Right renal pelvis (tissue), 4 donors: ENCODE measurements at regions not wholly inside any gene's neighbourhood (a gene's known extent, or its start where the extent isn't known, plus 50 kb on each side); places are given as distances from the start of the nearest gene placed in this dataset.
A peak's percentile ranks its signal among the peaks of the same experiment; 100 is the strongest.
"Not testable (repeated sequence)": the region's sequence is repeated elsewhere in the genome, so short reads cannot be mapped to it uniquely, and the experiment has no call there.

Experiments
- DNase-seq, 4 donors: peaks; one replicate each; pipeline ENCODE4 v3.0.0-alpha.2; 2013; ENCODE audit warnings: low read depth in 4 of 4, low spot score in 3 of 4, missing footprints in 1 of 4

DNA sequence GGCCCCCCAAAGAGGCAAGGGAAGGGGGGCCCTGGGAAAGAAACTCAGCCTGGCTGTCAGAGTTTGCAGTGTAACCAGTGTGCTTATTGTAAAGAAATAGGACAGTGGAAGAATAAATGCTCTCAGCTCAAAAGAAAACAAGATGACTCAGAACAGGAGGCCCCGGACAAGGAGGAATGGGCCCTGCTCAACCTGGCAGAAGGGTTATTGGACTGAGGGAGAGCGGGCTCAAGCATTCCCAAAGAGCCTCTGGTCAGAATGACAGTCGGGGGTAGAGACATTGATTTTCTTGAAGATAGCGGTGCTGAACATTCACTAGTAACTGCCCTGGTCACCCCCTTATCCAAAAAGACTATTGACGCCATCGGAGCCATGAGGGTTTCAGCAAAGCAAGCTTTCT lies 100.4 kb upstream of the OSBPL11 start:
- DNase-seq: no peak

DNA sequence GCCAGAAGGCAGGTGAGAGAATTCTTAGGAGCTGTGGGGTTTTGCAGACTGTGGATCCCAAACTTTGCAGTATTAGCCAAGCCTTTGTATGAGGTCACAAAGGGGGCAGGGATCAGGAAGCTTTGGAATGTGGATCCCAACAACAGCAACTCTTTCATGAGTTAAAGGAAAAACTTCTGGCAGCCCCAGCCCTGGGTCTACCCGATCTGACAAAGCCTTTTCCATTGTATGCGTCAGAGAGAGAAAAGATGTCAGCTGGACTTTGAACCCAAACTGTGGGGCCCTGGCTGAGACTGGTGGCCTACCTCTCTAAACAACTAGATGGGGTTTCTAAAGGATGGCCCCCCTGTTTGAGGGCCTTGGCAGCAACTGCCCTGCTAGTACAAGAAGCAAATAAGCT lies 101.8 kb upstream of the OSBPL11 start:
- not testable (repeated sequence) for DNase-seq

GRCh38 chr3:125697979-125698640 lies 102.8 kb upstream of the OSBPL11 start:
- DNase-seq: not testable (repeated sequence)

DNA sequence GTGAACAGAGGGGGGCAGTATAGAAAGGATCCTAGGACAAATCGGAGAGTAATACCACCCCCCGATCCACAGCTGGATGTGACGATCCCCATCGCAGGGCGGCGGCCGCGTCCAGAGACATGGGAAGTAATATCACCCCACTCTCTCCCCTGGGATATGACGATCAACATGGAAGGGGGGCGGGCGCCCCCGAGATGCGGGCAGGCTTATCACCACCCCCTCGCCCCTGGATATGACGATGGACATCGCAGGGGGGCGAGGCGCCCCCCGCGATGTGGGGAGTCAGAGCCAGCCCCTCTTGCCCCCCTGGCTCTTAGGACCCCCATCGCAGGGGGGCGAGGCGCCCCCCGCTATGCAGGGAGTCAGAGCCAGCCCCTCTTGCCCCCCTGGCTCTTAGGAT lies 120.4 kb upstream of the OSBPL11 start:
- no peak for DNase-seq

DNA sequence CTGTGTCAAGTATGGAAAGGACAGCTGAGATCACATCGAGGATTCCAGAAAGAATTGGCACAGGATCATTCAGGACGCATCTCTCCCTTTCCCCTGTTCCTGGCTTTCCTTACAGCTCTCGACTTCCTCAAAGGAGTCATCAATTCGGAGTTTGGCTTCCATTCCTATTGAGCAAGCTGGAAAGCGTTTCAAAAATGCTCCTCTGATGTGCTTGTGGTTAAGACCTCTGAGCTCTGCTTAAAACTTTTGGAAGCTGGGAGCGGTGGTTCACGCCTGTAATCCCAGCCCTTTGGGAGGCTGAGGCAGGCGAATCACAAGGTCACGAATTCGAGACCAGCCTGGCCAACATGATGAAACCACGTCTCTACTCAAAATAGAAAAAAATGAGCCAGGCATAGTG lies 136.9 kb upstream of the OSBPL11 start:
- not testable (repeated sequence) for DNase-seq

- not testable (repeated sequence) for DNase-seq
Measured at GRCh38 chr3:125741991-125742718, 146.9 kb upstream of the OSBPL11 start.

GRCh38 chr3:125742845-125743244 lies 147.5 kb upstream of the OSBPL11 start:
- DNase-seq: not testable (repeated sequence)

GRCh38 chr3:125757050-125757449 lies 161.8 kb upstream of the OSBPL11 start:
- DNase-seq: not testable (repeated sequence)

DNA sequence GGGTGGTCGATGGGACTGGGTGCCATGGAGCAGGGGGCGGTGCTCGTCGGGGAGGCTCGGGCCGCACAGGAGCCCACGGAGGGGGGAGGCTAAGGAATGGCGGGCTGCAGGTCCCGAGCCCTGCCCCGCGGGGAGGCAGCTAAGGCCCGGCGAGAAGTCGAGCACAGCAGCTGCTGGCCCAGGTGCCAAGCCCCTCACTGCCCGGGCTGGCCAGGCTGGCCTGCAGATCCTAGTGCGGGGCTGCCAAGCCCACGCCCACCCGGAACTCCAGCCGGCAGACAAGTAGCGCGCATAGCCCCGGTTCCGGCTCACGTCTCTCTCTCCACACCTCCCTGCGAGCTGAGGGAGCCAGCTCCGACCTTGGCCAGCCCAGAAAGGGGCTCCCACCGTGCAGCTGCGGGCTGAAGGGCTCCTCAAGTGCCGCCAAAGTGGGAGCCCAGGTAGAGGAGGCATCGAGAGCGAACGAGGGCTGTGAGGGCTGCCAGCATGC lies 163.4 kb upstream of the OSBPL11 start:
- not testable (repeated sequence) for DNase-seq

- not testable (repeated sequence) for DNase-seq
Measured at GRCh38 chr3:125762601-125763000, 167.3 kb upstream of the OSBPL11 start.

GRCh38 chr3:125766285-125766826 lies 171.1 kb upstream of the OSBPL11 start:
- peak in 3 of 4 donors; percentile 32 to 53 (median 38) for DNase-seq

GRCh38 chr3:125766931-125767330 lies 171.6 kb upstream of the OSBPL11 start:
- DNase-seq: not testable (repeated sequence)

GRCh38 chr3:125767641-125768040 lies 172.3 kb upstream of the OSBPL11 start:
- no peak for DNase-seq

DNA sequence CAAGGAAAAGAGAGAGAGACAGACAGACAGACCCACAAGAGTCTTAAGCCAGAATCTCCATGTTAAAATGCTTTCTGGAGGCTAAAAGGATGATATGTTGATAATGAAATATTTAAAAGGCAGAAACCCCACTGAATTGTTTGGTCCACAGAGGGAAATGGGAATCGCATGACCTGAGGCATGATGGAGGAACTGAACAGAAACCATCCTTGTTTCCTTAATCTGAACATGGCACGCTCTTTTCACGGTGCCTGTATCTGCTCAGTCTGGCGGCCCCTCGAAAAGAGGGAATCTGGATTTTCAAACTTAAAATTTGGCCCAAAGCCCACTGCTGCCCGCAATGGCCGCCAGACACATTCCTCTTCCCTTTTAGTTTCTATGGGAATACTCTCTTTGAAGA lies 173.5 kb upstream of the OSBPL11 start:
- DNase-seq: not testable (repeated sequence)

DNA sequence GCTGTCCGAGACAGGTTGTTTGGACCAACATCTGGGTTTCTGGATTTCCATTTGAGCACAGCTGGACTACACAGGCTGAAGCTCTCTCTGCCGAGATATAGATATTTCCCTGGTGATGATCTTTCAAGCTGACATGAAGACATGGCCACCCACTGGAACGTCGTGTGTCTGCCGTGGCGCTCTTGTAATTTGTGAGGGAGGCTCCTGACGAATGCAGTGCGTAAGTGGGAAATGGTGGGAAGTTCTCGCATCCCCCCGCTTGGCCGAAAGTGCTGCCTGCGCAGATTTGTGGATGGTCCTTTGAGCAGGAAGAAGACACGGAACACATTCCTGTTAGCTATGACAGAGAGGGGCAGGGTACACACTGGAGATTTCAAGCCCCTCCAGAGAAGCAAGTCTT lies 176.2 kb upstream of the OSBPL11 start:
- DNase-seq: not testable (repeated sequence)

DNA sequence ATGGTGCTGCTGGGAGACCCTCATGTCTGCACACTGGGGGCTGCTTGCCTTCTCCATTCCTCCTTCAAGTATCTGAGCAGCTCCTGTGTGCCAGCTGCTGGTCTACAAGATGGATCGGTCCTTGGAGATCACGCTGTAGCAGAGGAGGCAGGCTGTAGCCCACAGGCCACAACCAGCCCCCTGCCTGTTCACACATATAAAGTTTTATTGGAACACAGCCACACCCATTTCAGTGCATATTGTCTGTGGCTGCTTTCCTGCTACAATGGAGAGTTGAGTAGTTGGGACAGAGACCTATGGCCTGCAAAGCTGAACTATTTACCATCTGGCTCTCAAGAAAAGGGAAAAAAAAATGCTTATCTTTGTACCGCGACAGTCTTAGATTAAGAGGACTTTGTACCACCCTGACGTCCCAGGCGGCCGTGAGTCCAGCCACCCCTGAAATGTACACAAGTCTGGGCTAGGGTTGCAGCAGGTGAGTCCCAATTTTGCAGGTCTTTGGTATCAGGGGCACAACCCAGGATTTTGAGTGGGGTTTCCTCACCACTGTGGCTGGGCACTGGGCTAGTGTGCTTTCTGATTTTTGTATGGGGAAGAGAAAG lies 179.2 kb upstream of the OSBPL11 start:
- not testable (repeated sequence) for DNase-seq

- DNase-seq: not testable (repeated sequence)
Measured at GRCh38 chr3:125775106-125775505, 179.8 kb upstream of the OSBPL11 start.

DNA sequence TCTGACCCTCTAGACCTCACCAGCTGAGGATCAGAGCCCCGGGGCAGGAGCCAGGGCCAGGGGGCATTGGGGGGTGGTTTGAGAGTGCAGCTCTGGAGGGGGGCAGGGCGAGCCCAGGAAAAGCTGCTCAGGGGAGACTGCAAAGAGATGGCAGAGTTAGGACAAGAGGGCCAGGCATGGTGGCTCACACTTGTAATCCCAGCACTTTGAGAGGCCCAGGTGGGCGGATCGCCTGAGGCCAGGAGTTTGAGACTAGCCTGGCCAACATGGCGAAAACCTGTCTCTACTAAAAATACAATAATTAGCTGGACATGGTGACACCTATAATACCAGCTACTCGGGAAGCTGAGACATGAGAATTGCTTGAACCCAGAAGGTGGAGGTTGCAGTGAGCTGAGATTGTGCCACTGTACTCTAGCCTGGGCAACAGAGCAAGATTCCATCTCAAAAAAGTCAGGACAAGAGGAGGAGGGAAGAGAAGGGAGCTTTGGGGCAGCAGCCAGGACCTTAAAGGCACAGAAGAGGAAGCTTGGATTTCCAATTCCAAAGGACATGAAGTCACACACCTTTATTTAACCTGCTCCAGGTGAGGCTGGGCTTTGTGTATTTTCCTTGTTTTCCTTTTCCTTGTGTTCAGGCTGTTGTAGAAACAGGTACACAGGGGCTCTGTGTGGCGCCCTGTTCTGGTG lies 180.5 kb upstream of the OSBPL11 start:
- not testable (repeated sequence) for DNase-seq

- DNase-seq: not testable (repeated sequence)
Measured at GRCh38 chr3:125779276-125779675, 184.0 kb upstream of the OSBPL11 start.

GRCh38 chr3:125779918-125780317 lies 184.6 kb upstream of the OSBPL11 start:
- not testable (repeated sequence) for DNase-seq

DNA sequence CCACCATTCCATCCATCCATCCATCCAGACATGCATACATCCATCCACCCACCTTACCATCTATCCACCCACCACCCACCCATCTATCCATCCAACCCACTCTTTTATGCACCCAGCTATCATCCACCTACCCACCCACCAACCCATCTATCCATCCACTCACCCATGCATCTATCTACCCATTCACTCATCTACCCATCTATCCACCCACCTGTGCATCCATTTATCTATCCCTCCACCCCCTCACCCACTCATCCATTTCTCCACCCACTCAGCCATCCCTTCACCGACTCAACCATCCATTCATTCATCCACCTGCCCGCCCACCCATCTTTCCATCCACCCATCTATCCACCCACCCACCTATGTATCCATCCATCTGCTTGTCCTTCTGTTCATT lies 186.4 kb upstream of the OSBPL11 start:
- DNase-seq: not testable (repeated sequence)
